Common myeloid progenitor, CD34-positive (primary cell): ENCODE measurements at regions not wholly inside any gene's neighbourhood (a gene's known extent, or its start where the extent isn't known, plus 50 kb on each side); places are given as distances from the start of the nearest gene placed in this dataset.

ENCODE experiments used
- CTCF ChIA-PET: fragments of 350-600 bp; sonication (Branson Sonifier 250); formaldehyde crosslinking; loops from one replicate; lab custom pipeline; 2021; ENCODE audit warnings: antibody characterized with exemption; lab: Charles Lee
- POLR2A ChIA-PET: fragments of 350-600 bp; sonication (Branson Sonifier 250); formaldehyde crosslinking; loops from one replicate; lab custom pipeline; 2021; ENCODE audit warnings: antibody characterized with exemption; lab: Charles Lee
- DNase-seq, 3 donors: peaks; one replicate each; pipeline versions ENCODE4 v3.0.0 to v3.0.0-alpha.2; 2013
- H3K27ac ChIP-seq, 2 experiments: 1 replicate in 1 of 2; 2 replicates in 1 of 2; pipeline ENCODE4 v1.7.0; 2013; ENCODE audit warnings: inconsistent platforms in 2 of 2, low read length in 2 of 2, mild to moderate bottlenecking in 2 of 2, low read depth in 1 of 2, moderate library complexity in 1 of 2; ENCODE audit not compliant: severe bottlenecking in 2 of 2, insufficient read depth in 1 of 2, poor library complexity in 1 of 2
- H3K27me3 ChIP-seq, 5 experiments: replicated peaks in 2 of 5; 1 replicate in 3 of 5; 2 replicates in 2 of 5; pipeline versions ENCODE4 v1.6.1 to v1.7.0; 2013; ENCODE audit warnings: low read length in 4 of 5, mild to moderate bottlenecking in 2 of 5, moderate library complexity in 2 of 5, inconsistent platforms in 1 of 5; ENCODE audit not compliant: insufficient read depth in 5 of 5, control insufficient read depth in 4 of 5
- H3K36me3 ChIP-seq, 4 experiments: 1 replicate in 2 of 4; 2 replicates in 2 of 4; pipeline versions ENCODE4 v1.6.1 to v1.7.0; 2013; ENCODE audit warnings: low read length in 3 of 4, control low read depth in 1 of 4, mild to moderate bottlenecking in 1 of 4; ENCODE audit not compliant: control insufficient read depth in 4 of 4, insufficient read depth in 4 of 4
- H3K4me1 ChIP-seq, 4 experiments: 1 replicate in 3 of 4; 2 replicates in 1 of 4; pipeline versions ENCODE4 v1.6.1 to v1.7.1; 2013; ENCODE audit warnings: low read length in 3 of 4, mild to moderate bottlenecking in 3 of 4, control low read depth in 1 of 4, inconsistent platforms in 1 of 4, moderate library complexity in 1 of 4; ENCODE audit not compliant: control insufficient read depth in 4 of 4, insufficient read depth in 4 of 4; ENCODE audit errors: control extremely low read depth in 1 of 4
- H3K4me3 ChIP-seq, 7 experiments: 1 replicate in 4 of 7; 2 replicates in 3 of 7; pipeline versions ENCODE4 v1.5.1 to v1.7.0; 2013; ENCODE audit warnings: mild to moderate bottlenecking in 7 of 7, low read length in 6 of 7, moderate library complexity in 6 of 7, inconsistent platforms in 2 of 7, low read depth in 2 of 7, control low read depth in 1 of 7; ENCODE audit not compliant: insufficient read depth in 4 of 7, control insufficient read depth in 1 of 7; ENCODE audit errors: extremely low read depth in 1 of 7
- H3K9me3 ChIP-seq, 5 experiments: 1 replicate in 4 of 5; 2 replicates in 1 of 5; pipeline versions ENCODE4 v1.6.1 to v1.7.1; 2013; ENCODE audit warnings: low read length in 4 of 5, mild to moderate bottlenecking in 2 of 5, inconsistent platforms in 1 of 5, low read depth in 1 of 5, moderate library complexity in 1 of 5; ENCODE audit not compliant: control insufficient read depth in 4 of 5, insufficient read depth in 2 of 5; ENCODE audit errors: control extremely low read depth in 1 of 5
- WGBS: methylation state at CpG from one replicate; pipeline ENCODE4 v1.1.5; 2013; ENCODE audit not compliant: insufficient coverage; 5-methylcytosine and 5-hydroxymethylcytosine counted together

GRCh38 chr13:44019651-44020050 lies 139.9 kb downstream of the LACC1 start:
- POLR2A ChIA-PET: no interaction called here
- Histone ChIP-seq H3K4me1 (peaks cover 0 to 10% (median 5%) of the 10 kb centered on the region in 4 experiments), H3K9me3 (no peaks in the 10 kb centered on the region), H3K4me3 (no peak overlapping the region), H3K27ac (no peak overlapping the region), H3K36me3 (no peaks in the 10 kb centered on the region), H3K27me3 (no peaks in the 10 kb centered on the region)
- WGBS: 100% methylated on average over 2 of the region's 4 CpGs
- CTCF ChIA-PET: no interaction called here
- DNase-seq: no peak

- no peak for DNase-seq
- H3K4me3 ChIP-seq: no peak overlapping the region
- peaks cover 0 to 10% (median 5%) of the 10 kb centered on the region in 4 experiments for H3K4me1 ChIP-seq
- no peak overlapping the region for H3K27ac ChIP-seq
- no peaks in the 10 kb centered on the region for H3K9me3 ChIP-seq
- ChIA-PET POLR2A (no interaction called here), CTCF (no interaction called here)
- no peaks in the 10 kb centered on the region for H3K27me3 ChIP-seq
- 91% methylated on average over 3 of the region's 3 CpGs for WGBS
- H3K36me3 ChIP-seq: no peaks in the 10 kb centered on the region
Measured at GRCh38 chr13:44021422-44021821, 141.7 kb downstream of the LACC1 start.

GRCh38 chr13:44022196-44022595 lies 142.5 kb downstream of the LACC1 start:
- Histone ChIP-seq H3K4me1 (peaks cover 0 to 10% (median 5%) of the 10 kb centered on the region in 4 experiments), H3K27me3 (no peaks in the 10 kb centered on the region), H3K27ac (no peak overlapping the region), H3K36me3 (no peaks in the 10 kb centered on the region), H3K9me3 (no peaks in the 10 kb centered on the region), H3K4me3 (no peak overlapping the region)
- ChIA-PET CTCF (no interaction called here), POLR2A (no interaction called here)
- no peak for DNase-seq
- WGBS: no CpG with 5 or more reads among the region's 2 CpGs

- H3K36me3 ChIP-seq: no peaks in the 10 kb centered on the region
- no peak overlapping the region for H3K4me3 ChIP-seq
- H3K27me3 ChIP-seq: no peaks in the 10 kb centered on the region
- 85% methylated on average over 4 of the region's 5 CpGs for WGBS
- POLR2A ChIA-PET: no interaction called here
- H3K4me1 ChIP-seq: no peaks in the 10 kb centered on the region
- no peak overlapping the region for H3K27ac ChIP-seq
- DNase-seq: no peak
- no peaks in the 10 kb centered on the region for H3K9me3 ChIP-seq
- CTCF ChIA-PET: interaction anchor here (0.7 to 1.4 kb wide), 3 partner anchors 9 to 237 kb away, joined by 3 to 5 read pairs (median 3); no protein-coding TSS in a partner anchor
Measured at GRCh38 chr13:44024167-44024845, 144.6 kb downstream of the LACC1 start.

- no peak for DNase-seq
- Histone ChIP-seq H3K4me1 (no peaks in the 10 kb centered on the region), H3K27ac (no peak overlapping the region), H3K36me3 (no peaks in the 10 kb centered on the region), H3K4me3 (no peak overlapping the region), H3K27me3 (no peaks in the 10 kb centered on the region), H3K9me3 (no peaks in the 10 kb centered on the region)
- WGBS: 67% methylated on average over 3 of the region's 4 CpGs
- ChIA-PET POLR2A (no interaction called here), CTCF (interaction anchor here (0.7 to 1.2 kb wide), 2 partner anchors 8 to 237 kb away, joined by 3 read pairs; no protein-coding TSS in a partner anchor)
Measured at GRCh38 chr13:44024846-44025195, 145.1 kb downstream of the LACC1 start.

- H3K9me3 ChIP-seq: no peaks in the 10 kb centered on the region
- H3K36me3 ChIP-seq: no peaks in the 10 kb centered on the region
- DNase-seq: no peak
- H3K27me3 ChIP-seq: no peaks in the 10 kb centered on the region
- H3K4me1 ChIP-seq: no peaks in the 10 kb centered on the region
- H3K27ac ChIP-seq: no peak overlapping the region
- ChIA-PET CTCF (no interaction called here), POLR2A (no interaction called here)
- WGBS: 94% methylated on average over 2 of the region's 4 CpGs
- no peak overlapping the region for H3K4me3 ChIP-seq
Measured at GRCh38 chr13:44026194-44026593, 146.5 kb downstream of the LACC1 start.

- WGBS: 100% methylated on average over 1 of the region's 3 CpGs
- no peak overlapping the region for H3K4me3 ChIP-seq
- no peaks in the 10 kb centered on the region for H3K36me3 ChIP-seq
Measured at GRCh38 chr13:44028734-44029133, 149.0 kb downstream of the LACC1 start.

More at GRCh38 chr13:44028734-44029133, 149.0 kb downstream of the LACC1 start:
- no peaks in the 10 kb centered on the region for H3K4me1 ChIP-seq
- H3K27me3 ChIP-seq: no peaks in the 10 kb centered on the region
- ChIA-PET CTCF (no interaction called here), POLR2A (no interaction called here)
- DNase-seq: no peak
- no peak overlapping the region for H3K27ac ChIP-seq
- H3K9me3 ChIP-seq: no peaks in the 10 kb centered on the region
